Erythroblast (primary cell): ENCODE measurements at regions not wholly inside any gene's neighbourhood (a gene's known extent, or its start where the extent isn't known, plus 50 kb on each side); places are given as distances from the start of the nearest gene placed in this dataset.

ENCODE experiments used
- GATA1 ChIP-seq: IDR thresholded peaks from 2 replicates; pipeline ENCODE4 v1.6.1; 2011; ENCODE audit warnings: low read depth, mild to moderate bottlenecking, control low read depth, low read length, moderate library complexity
- POLR2A ChIP-seq: IDR thresholded peaks from 2 replicates; pipeline ENCODE4 v1.6.1; 2011; ENCODE audit warnings: mild to moderate bottlenecking, low read length

- TF ChIP-seq POLR2A, result no peak
- no peak for TF ChIP-seq GATA1
Measured at GRCh38 chr6:139736325-139736906, 362.0 kb upstream of the CITED2 start.
